HEK293 (cell line): ENCODE measurements at regions not wholly inside any gene's neighbourhood (a gene's known extent, or its start where the extent isn't known, plus 50 kb on each side); places are given as distances from the start of the nearest gene placed in this dataset.

Source experiments
- BCL11A ChIP-seq: fragments of 450-650 bp; formaldehyde crosslinking; IDR thresholded peaks from 2 replicates; pipeline ENCODE4 v1.5.1; 2016; ENCODE audit warnings: low read depth, missing biosample characterization, missing genetic modification characterization
- SP2 ChIP-seq: fragments of 450-650 bp; formaldehyde crosslinking; IDR thresholded peaks from 2 replicates; pipeline ENCODE4 v1.5.1; 2016; ENCODE audit warnings: missing biosample characterization, missing genetic modification characterization
- YY1 ChIP-seq: fragments of 450-650 bp; formaldehyde crosslinking; IDR thresholded peaks from 2 replicates; pipeline ENCODE4 v1.5.1; 2018; ENCODE audit warnings: missing biosample characterization, missing genetic modification characterization
- ZNF140 ChIP-seq: fragments of 450-650 bp; formaldehyde crosslinking; IDR thresholded peaks from 2 replicates; pipeline ENCODE4 v1.5.1; 2016; ENCODE audit warnings: missing biosample characterization, missing genetic modification characterization
- ZNF239 ChIP-seq: fragments of 450-650 bp; formaldehyde crosslinking; IDR thresholded peaks from 2 replicates; pipeline ENCODE4 v1.5.1; 2016; ENCODE audit warnings: missing biosample characterization, missing genetic modification characterization
- ZNF24 ChIP-seq: fragments of 450-650 bp; formaldehyde crosslinking; IDR thresholded peaks from 2 replicates; pipeline ENCODE4 v1.5.1; 2016; ENCODE audit warnings: missing biosample characterization, missing genetic modification characterization
- ZNF558 ChIP-seq: fragments of 450-650 bp; formaldehyde crosslinking; IDR thresholded peaks from 2 replicates; pipeline ENCODE4 v1.5.1; 2016; ENCODE audit warnings: missing biosample characterization, missing genetic modification characterization
- ZNF626 ChIP-seq: fragments of 450-650 bp; sonication (Bioruptor Pico); formaldehyde crosslinking; IDR thresholded peaks from 2 replicates; pipeline ENCODE4 v1.5.1; 2018; ENCODE audit warnings: missing biosample characterization, missing genetic modification characterization, inconsistent platforms
- TF ChIP-seq, protein P1 (sequence below): fragments of 450-650 bp; formaldehyde crosslinking; IDR thresholded peaks from 2 replicates; pipeline ENCODE4 v1.5.1; 2016; ENCODE audit warnings: missing biosample characterization, missing genetic modification characterization
- TF ChIP-seq, protein P2 (sequence below): fragments of 450-650 bp; formaldehyde crosslinking; IDR thresholded peaks from 2 replicates; pipeline ENCODE4 v1.5.1; 2016; ENCODE audit warnings: missing biosample characterization, missing genetic modification characterization

DNA sequence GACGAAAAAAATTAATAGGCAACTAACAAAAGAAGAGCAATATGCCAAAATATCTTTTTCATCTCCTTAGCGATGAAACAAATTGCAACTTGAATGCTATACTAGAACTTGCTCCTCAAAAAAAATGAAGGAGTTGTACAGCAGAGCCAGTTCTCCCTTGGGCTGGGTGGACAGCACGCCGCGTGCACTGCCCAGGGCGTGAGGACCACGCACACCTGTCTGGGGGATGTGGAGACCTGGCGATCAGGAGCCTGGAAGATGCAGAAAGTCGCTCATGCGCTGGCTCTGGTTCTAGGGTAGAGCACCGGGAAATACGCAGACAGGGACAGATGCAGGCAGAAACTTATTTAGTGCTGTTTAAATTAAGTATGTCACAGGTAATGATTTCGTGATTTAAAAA lies 342.0 kb upstream of the IRX4 start:
- no peak for TF ChIP-seq ZNF24 (tag by site-specific recombination)
- TF ChIP-seq, protein P1, sequence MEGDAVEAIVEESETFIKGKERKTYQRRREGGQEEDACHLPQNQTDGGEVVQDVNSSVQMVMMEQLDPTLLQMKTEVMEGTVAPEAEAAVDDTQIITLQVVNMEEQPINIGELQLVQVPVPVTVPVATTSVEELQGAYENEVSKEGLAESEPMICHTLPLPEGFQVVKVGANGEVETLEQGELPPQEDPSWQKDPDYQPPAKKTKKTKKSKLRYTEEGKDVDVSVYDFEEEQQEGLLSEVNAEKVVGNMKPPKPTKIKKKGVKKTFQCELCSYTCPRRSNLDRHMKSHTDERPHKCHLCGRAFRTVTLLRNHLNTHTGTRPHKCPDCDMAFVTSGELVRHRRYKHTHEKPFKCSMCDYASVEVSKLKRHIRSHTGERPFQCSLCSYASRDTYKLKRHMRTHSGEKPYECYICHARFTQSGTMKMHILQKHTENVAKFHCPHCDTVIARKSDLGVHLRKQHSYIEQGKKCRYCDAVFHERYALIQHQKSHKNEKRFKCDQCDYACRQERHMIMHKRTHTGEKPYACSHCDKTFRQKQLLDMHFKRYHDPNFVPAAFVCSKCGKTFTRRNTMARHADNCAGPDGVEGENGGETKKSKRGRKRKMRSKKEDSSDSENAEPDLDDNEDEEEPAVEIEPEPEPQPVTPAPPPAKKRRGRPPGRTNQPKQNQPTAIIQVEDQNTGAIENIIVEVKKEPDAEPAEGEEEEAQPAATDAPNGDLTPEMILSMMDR (tag by site-specific recombination): no peak
- TF ChIP-seq BCL11A (tag by site-specific recombination): no peak
- TF ChIP-seq ZNF626 (tag by site-specific recombination): no peak
- TF ChIP-seq, protein P2, sequence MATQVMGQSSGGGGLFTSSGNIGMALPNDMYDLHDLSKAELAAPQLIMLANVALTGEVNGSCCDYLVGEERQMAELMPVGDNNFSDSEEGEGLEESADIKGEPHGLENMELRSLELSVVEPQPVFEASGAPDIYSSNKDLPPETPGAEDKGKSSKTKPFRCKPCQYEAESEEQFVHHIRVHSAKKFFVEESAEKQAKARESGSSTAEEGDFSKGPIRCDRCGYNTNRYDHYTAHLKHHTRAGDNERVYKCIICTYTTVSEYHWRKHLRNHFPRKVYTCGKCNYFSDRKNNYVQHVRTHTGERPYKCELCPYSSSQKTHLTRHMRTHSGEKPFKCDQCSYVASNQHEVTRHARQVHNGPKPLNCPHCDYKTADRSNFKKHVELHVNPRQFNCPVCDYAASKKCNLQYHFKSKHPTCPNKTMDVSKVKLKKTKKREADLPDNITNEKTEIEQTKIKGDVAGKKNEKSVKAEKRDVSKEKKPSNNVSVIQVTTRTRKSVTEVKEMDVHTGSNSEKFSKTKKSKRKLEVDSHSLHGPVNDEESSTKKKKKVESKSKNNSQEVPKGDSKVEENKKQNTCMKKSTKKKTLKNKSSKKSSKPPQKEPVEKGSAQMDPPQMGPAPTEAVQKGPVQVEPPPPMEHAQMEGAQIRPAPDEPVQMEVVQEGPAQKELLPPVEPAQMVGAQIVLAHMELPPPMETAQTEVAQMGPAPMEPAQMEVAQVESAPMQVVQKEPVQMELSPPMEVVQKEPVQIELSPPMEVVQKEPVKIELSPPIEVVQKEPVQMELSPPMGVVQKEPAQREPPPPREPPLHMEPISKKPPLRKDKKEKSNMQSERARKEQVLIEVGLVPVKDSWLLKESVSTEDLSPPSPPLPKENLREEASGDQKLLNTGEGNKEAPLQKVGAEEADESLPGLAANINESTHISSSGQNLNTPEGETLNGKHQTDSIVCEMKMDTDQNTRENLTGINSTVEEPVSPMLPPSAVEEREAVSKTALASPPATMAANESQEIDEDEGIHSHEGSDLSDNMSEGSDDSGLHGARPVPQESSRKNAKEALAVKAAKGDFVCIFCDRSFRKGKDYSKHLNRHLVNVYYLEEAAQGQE: no peak
- TF ChIP-seq SP2 (tag by site-specific recombination): no peak
- TF ChIP-seq ZNF558: no peak
- no peak for TF ChIP-seq ZNF239 (tag by site-specific recombination)
- TF ChIP-seq ZNF140 (tag by site-specific recombination): no peak
- TF ChIP-seq YY1 (tag by site-specific recombination): no peak
